GM23338 (cell line): ENCODE measurements at regions not wholly inside any gene's neighbourhood (a gene's known extent, or its start where the extent isn't known, plus 50 kb on each side); places are given as distances from the start of the nearest gene placed in this dataset.

Experiments used
- ATAC-seq: fragments of 200-7000 bp; cut with Tn5 transposase; 3 replicates; pipeline ENCODE4 v1.9.1; 2020
- DNase-seq: peaks from one replicate; pipeline ENCODE4 v3.0.0-alpha.2; 2015; ENCODE audit warnings: low spot score
- H2AFZ ChIP-seq: fragments of 200-600 bp; sonication (generic); 2 replicates; pipeline ENCODE4 v1.8.0; 2016; ENCODE audit warnings: antibody characterized with exemption, mild to moderate bottlenecking, moderate library complexity
- H3F3A ChIP-seq: fragments of 200-600 bp; sonication (generic); replicated peaks from 2 replicates; pipeline ENCODE4 v1.8.0; 2017; ENCODE audit warnings: antibody characterized with exemption, mixed run types, low read depth
- H3K27ac ChIP-seq: fragments of 200-600 bp; sonication (generic); 2 replicates; pipeline ENCODE4 v1.6.1; 2016; ENCODE audit warnings: low read depth
- H3K27me3 ChIP-seq: fragments of 200-600 bp; sonication (generic); 2 replicates; pipeline ENCODE4 v1.8.0; 2016; ENCODE audit warnings: mild to moderate bottlenecking, mixed run types, moderate library complexity; ENCODE audit not compliant: insufficient read depth
- H3K36me3 ChIP-seq: fragments of 200-600 bp; sonication (generic); 2 replicates; pipeline ENCODE4 v1.8.0; 2016; ENCODE audit warnings: mild to moderate bottlenecking; ENCODE audit not compliant: insufficient read depth
- H3K4me1 ChIP-seq: fragments of 200-600 bp; sonication (generic); 2 replicates; pipeline ENCODE4 v1.8.0; 2016; ENCODE audit warnings: mild to moderate bottlenecking, moderate library complexity; ENCODE audit not compliant: insufficient read depth
- H3K4me2 ChIP-seq: fragments of 200-600 bp; sonication (generic); 2 replicates; pipeline ENCODE4 v1.7.1; 2017; ENCODE audit warnings: mixed run types
- H3K4me3 ChIP-seq: fragments of 200-600 bp; sonication (generic); 2 replicates; pipeline ENCODE4 v1.6.1; 2016; ENCODE audit warnings: mixed run types
- H3K79me2 ChIP-seq: fragments of 200-600 bp; sonication (generic); replicated peaks from 2 replicates; pipeline ENCODE4 v1.8.0; 2017; ENCODE audit warnings: mild to moderate bottlenecking; ENCODE audit not compliant: insufficient read depth
- H3K9me2 ChIP-seq: fragments of 200-600 bp; sonication (generic); 2 replicates; pipeline ENCODE4 v1.8.0; 2017; ENCODE audit not compliant: insufficient read depth
- H4K20me1 ChIP-seq: fragments of 200-600 bp; sonication (generic); replicated peaks from 2 replicates; pipeline ENCODE4 v1.8.0; 2017; ENCODE audit warnings: mild to moderate bottlenecking; ENCODE audit not compliant: insufficient read depth
- H3K27ac Mint-ChIP-seq: 2 replicates; pipeline ENCODE4 v1.8.0; 2020; ENCODE audit warnings: inconsistent platforms, mild to moderate bottlenecking, moderate library complexity, mixed read lengths
- H3K27me3 Mint-ChIP-seq: 3 replicates; pipeline ENCODE4 v1.8.0; 2022; ENCODE audit warnings: low read depth, mild to moderate bottlenecking, moderate library complexity, mixed read lengths, inconsistent platforms; ENCODE audit not compliant: insufficient read depth, poor library complexity
- H3K36me3 Mint-ChIP-seq: 3 replicates; pipeline ENCODE4 v1.8.0; 2021; ENCODE audit warnings: low read depth, mild to moderate bottlenecking, inconsistent platforms, moderate library complexity, mixed read lengths
- H3K4me1 Mint-ChIP-seq: 3 replicates; pipeline ENCODE4 v1.8.0; 2020; ENCODE audit warnings: mild to moderate bottlenecking, inconsistent platforms, mixed read lengths
- H3K4me3 Mint-ChIP-seq: 3 replicates; pipeline ENCODE4 v1.8.0; 2021; ENCODE audit warnings: moderate library complexity, mild to moderate bottlenecking, inconsistent platforms, mixed read lengths
- H3K9me3 Mint-ChIP-seq: 3 replicates; pipeline ENCODE4 v1.8.0; 2020; ENCODE audit warnings: moderate library complexity, mild to moderate bottlenecking, inconsistent platforms, mixed read lengths
- NANOG ChIP-seq: IDR thresholded peaks from 2 replicates; pipeline ENCODE4 v1.6.1; 2016; ENCODE audit warnings: antibody characterized with exemption, borderline replicate concordance
- ZNF114 ChIP-seq: fragments of 250-450 bp; sonication (Bioruptor Pico); IDR thresholded peaks from 2 replicates; pipeline ENCODE4 v1.5.0; 2020; ENCODE audit warnings: mild to moderate bottlenecking, moderate library complexity
- TF ChIP-seq, protein P1 (sequence below): fragments of 250-450 bp; sonication (Bioruptor Pico); IDR thresholded peaks from 2 replicates; pipeline ENCODE4 v1.5.0; 2020; ENCODE audit warnings: mild to moderate bottlenecking, moderate library complexity
- TF ChIP-seq, protein P2 (sequence below), 2 experiments: fragments of 200-600 bp in 1 of 2; sonication (generic) in 1 of 2; conservative IDR thresholded peaks; 2 replicates each; pipeline versions ENCODE4 v1.5.1 to v1.6.1; 2016 to 2017; ENCODE audit warnings: antibody characterized with exemption in 2 of 2, low read depth in 2 of 2, mild to moderate bottlenecking in 2 of 2, moderate library complexity in 1 of 2

DNA sequence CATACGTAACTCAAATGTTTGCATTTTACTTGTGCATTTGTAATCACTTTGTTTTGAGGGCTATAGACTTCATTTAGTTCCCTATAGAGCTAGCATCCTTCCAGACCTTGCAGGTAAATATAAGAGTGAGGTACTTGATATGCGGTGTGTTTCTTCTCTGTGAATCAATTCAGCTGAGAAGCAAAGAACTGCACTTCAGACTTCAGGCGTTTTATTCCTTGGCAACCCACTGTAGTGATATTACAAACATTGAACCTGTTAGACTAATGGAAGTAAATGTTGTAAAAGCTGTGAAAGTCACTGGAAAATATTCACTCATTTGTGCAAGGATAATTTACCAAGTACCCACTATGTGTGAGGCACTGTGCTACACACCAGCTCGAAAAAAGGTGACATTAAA lies 94.1 kb upstream of the CHL1 start:
- H2AFZ ChIP-seq = no peak overlapping the region
- H4K20me1 ChIP-seq = no peaks in the 10 kb centered on the region
- H3K4me2 ChIP-seq = peak overlapping the region; percentile 1; the same call in 1 of the 2 replicates
- Mint-ChIP-seq H3K9me3 (peaks cover 96% of the 10 kb centered on the region), H3K27me3 (no peaks in the 10 kb centered on the region), H3K27ac (no peak overlapping the region), H3K36me3 (peaks cover 34% of the 10 kb centered on the region), H3K4me1 (no peaks in the 10 kb centered on the region), H3K4me3 (no peak overlapping the region)
- peaks cover 40% of the 10 kb centered on the region for H3K4me1 ChIP-seq
- no peak overlapping the region for H3K27ac ChIP-seq
- H3K36me3 ChIP-seq = no peaks in the 10 kb centered on the region
- H3K79me2 ChIP-seq = no peaks in the 10 kb centered on the region
- TF ChIP-seq, protein P1, sequence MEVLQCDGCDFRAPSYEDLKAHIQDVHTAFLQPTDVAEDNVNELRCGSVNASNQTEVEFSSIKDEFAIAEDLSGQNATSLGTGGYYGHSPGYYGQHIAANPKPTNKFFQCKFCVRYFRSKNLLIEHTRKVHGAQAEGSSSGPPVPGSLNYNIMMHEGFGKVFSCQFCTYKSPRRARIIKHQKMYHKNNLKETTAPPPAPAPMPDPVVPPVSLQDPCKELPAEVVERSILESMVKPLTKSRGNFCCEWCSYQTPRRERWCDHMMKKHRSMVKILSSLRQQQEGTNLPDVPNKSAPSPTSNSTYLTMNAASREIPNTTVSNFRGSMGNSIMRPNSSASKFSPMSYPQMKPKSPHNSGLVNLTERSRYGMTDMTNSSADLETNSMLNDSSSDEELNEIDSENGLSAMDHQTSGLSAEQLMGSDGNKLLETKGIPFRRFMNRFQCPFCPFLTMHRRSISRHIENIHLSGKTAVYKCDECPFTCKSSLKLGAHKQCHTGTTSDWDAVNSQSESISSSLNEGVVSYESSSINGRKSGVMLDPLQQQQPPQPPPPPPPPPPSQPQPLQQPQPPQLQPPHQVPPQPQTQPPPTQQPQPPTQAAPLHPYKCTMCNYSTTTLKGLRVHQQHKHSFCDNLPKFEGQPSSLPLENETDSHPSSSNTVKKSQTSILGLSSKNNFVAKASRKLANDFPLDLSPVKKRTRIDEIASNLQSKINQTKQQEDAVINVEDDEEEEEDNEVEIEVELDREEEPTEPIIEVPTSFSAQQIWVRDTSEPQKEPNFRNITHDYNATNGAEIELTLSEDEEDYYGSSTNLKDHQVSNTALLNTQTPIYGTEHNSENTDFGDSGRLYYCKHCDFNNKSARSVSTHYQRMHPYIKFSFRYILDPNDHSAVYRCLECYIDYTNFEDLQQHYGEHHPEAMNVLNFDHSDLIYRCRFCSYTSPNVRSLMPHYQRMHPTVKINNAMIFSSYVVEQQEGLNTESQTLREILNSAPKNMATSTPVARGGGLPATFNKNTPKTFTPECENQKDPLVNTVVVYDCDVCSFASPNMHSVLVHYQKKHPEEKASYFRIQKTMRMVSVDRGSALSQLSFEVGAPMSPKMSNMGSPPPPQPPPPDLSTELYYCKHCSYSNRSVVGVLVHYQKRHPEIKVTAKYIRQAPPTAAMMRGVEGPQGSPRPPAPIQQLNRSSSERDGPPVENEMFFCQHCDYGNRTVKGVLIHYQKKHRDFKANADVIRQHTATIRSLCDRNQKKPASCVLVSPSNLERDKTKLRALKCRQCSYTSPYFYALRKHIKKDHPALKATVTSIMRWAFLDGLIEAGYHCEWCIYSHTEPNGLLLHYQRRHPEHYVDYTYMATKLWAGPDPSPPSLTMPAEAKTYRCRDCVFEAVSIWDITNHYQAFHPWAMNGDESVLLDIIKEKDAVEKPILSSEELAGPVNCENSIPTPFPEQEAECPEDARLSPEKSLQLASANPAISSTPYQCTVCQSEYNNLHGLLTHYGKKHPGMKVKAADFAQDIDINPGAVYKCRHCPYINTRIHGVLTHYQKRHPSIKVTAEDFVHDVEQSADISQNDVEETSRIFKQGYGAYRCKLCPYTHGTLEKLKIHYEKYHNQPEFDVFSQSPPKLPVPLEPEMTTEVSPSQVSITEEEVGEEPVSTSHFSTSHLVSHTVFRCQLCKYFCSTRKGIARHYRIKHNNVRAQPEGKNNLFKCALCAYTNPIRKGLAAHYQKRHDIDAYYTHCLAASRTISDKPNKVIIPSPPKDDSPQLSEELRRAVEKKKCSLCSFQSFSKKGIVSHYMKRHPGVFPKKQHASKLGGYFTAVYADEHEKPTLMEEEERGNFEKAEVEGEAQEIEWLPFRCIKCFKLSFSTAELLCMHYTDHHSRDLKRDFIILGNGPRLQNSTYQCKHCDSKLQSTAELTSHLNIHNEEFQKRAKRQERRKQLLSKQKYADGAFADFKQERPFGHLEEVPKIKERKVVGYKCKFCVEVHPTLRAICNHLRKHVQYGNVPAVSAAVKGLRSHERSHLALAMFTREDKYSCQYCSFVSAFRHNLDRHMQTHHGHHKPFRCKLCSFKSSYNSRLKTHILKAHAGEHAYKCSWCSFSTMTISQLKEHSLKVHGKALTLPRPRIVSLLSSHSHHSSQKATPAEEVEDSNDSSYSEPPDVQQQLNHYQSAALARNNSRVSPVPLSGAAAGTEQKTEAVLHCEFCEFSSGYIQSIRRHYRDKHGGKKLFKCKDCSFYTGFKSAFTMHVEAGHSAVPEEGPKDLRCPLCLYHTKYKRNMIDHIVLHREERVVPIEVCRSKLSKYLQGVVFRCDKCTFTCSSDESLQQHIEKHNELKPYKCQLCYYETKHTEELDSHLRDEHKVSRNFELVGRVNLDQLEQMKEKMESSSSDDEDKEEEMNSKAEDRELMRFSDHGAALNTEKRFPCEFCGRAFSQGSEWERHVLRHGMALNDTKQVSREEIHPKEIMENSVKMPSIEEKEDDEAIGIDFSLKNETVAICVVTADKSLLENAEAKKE (CRISPR knock-in tag) = no peak
- no peak for TF ChIP-seq NANOG
- no peaks in the 10 kb centered on the region for H3K27me3 ChIP-seq
- no peaks in the 10 kb centered on the region for H3F3A ChIP-seq
- H3K4me3 ChIP-seq = no peak overlapping the region
- DNase-seq (no peak), ATAC-seq (no peak)
- H3K9me2 ChIP-seq = no peaks in the 10 kb centered on the region

DNA sequence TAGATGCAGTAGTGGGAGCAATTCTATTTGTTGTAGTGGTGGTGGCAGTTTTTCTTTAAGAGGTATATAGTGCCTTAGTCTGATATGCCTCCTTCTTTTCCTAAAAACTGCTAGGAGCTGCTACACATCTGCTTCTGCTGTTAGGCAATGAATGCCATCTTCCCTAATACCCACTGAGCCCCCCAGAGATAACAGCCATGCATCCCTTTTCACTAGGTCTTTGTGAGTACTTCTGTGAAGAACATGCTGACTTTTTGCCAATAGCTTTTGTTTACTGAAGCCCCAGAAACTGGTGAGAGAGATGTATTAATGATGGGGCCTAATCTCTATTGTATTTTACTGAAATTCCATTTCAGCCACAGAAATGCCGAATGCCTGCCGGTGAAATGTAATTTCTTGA lies 92.6 kb upstream of the CHL1 start:
- Mint-ChIP-seq H3K4me1 (no peaks in the 10 kb centered on the region), H3K9me3 (peaks cover 96% of the 10 kb centered on the region)
- no peak for TF ChIP-seq ZNF114 (CRISPR knock-in tag)
- TF ChIP-seq NANOG = no peak
- TF ChIP-seq, protein P2, sequence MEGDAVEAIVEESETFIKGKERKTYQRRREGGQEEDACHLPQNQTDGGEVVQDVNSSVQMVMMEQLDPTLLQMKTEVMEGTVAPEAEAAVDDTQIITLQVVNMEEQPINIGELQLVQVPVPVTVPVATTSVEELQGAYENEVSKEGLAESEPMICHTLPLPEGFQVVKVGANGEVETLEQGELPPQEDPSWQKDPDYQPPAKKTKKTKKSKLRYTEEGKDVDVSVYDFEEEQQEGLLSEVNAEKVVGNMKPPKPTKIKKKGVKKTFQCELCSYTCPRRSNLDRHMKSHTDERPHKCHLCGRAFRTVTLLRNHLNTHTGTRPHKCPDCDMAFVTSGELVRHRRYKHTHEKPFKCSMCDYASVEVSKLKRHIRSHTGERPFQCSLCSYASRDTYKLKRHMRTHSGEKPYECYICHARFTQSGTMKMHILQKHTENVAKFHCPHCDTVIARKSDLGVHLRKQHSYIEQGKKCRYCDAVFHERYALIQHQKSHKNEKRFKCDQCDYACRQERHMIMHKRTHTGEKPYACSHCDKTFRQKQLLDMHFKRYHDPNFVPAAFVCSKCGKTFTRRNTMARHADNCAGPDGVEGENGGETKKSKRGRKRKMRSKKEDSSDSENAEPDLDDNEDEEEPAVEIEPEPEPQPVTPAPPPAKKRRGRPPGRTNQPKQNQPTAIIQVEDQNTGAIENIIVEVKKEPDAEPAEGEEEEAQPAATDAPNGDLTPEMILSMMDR (conservative IDR thresholded peaks at IDR 0.05; ENCODE audit: low read depth in 2 of 2) = no peak
- TF ChIP-seq, protein P1 (CRISPR knock-in tag) = no peak

More for the DNA sequence above, 92.6 kb upstream of the CHL1 start:
- H4K20me1 ChIP-seq = no peaks in the 10 kb centered on the region
- no peak overlapping the region for H3K4me3 Mint-ChIP-seq
- H3K4me2 ChIP-seq = no peak overlapping the region
- no peaks in the 10 kb centered on the region for H3K27me3 ChIP-seq
- no peak for DNase-seq
- no peak overlapping the region for H3K27ac Mint-ChIP-seq
- peaks cover 32% of the 10 kb centered on the region for H3K36me3 Mint-ChIP-seq
- H3K9me2 ChIP-seq = 0 out of 2 replicates have a peak, but pooled peaks cover 5% of the 10 kb centered on the region
- no peak overlapping the region for H3K27ac ChIP-seq
- H3F3A ChIP-seq = no peaks in the 10 kb centered on the region
- H3K79me2 ChIP-seq = no peaks in the 10 kb centered on the region
- peaks cover 37% of the 10 kb centered on the region for H3K4me1 ChIP-seq
- no peaks in the 10 kb centered on the region for H3K27me3 Mint-ChIP-seq
- H3K36me3 ChIP-seq = no peaks in the 10 kb centered on the region
- no peak for ATAC-seq
- no peak overlapping the region for H3K4me3 ChIP-seq
- H2AFZ ChIP-seq = no peak overlapping the region
